ENCODE measurements at regions not wholly inside any gene's neighbourhood (a gene's known extent, or its start where the extent isn't known, plus 50 kb on each side); places are given as distances from the start of the nearest gene placed in this dataset.

DNA sequence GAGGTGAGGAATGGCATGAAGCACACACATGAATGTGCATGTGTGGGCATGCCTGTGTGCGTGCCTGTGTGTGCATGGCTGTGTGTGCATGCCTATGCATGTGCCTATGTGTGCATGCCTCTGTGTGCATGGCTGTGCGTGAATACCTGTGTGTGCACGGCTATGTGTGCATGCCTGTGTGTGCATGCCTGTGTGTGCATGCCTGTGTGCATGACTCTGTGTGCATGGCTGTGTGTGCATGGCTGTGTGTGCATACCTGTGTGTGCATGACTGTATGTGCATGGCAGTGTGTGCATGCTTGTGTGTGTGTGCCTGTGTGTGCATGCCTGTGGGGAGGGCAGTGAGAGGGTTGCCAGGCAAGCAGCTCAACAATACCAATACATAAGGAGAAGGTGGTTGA lies 276.5 kb upstream of the ERCC4 start:
- Histone ChIP-seq H3K36me3 (ENCODE audit: insufficient read depth, low read length) (no peaks in the 10 kb centered on the region), H4K20me1 (ENCODE audit: insufficient read depth, low read length) (no peaks in the 10 kb centered on the region), H3K27ac (ENCODE audit: low read depth, low read length, poor library complexity, severe bottlenecking) (no peak overlapping the region), H3K4me2 (ENCODE audit: low read length) (no peak overlapping the region), H3K9me2 (ENCODE audit: insufficient read depth, low read length) (no peaks in the 10 kb centered on the region), H3K9me3 (ENCODE audit: low read length) (no peaks in the 10 kb centered on the region), H3K79me2 (ENCODE audit: insufficient read depth, low read depth, low read length) (no peaks in the 10 kb centered on the region), H3K4me3 (ENCODE audit: low read depth, low read length, poor library complexity, severe bottlenecking) (no peak overlapping the region), H2AFZ (ENCODE audit: low read length) (no peak overlapping the region), H3K4me1 (ENCODE audit: insufficient read depth, low read length, poor library complexity, severe bottlenecking) (no peaks in the 10 kb centered on the region)
- BruUV-seq (replicated peaks) = no TSS peak
- DNase-seq (ENCODE audit: low spot score) = no peak
- TF ChIP-seq, protein P1, sequence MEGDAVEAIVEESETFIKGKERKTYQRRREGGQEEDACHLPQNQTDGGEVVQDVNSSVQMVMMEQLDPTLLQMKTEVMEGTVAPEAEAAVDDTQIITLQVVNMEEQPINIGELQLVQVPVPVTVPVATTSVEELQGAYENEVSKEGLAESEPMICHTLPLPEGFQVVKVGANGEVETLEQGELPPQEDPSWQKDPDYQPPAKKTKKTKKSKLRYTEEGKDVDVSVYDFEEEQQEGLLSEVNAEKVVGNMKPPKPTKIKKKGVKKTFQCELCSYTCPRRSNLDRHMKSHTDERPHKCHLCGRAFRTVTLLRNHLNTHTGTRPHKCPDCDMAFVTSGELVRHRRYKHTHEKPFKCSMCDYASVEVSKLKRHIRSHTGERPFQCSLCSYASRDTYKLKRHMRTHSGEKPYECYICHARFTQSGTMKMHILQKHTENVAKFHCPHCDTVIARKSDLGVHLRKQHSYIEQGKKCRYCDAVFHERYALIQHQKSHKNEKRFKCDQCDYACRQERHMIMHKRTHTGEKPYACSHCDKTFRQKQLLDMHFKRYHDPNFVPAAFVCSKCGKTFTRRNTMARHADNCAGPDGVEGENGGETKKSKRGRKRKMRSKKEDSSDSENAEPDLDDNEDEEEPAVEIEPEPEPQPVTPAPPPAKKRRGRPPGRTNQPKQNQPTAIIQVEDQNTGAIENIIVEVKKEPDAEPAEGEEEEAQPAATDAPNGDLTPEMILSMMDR (conservative IDR thresholded peaks at IDR 0.05; ENCODE audit: low read length) = no peak
- TF ChIP-seq EZH2phosphoT487 (IDR thresholded peaks at IDR 0.05; ENCODE audit: borderline replicate concordance, low read depth, low read length) = no peak
- ChIA-PET POLR2A (interaction anchor here (0.7 kb wide), 1 partner anchor 222 kb away, joined by 3 read pairs; no protein-coding TSS in a partner anchor), CTCF (ENCODE audit: unreplicated experiment) (no interaction called here)
- intact Hi-C loops (cut with micrococcal nuclease; ENCODE audit: unreplicated experiment) = no loop called here

DNA sequence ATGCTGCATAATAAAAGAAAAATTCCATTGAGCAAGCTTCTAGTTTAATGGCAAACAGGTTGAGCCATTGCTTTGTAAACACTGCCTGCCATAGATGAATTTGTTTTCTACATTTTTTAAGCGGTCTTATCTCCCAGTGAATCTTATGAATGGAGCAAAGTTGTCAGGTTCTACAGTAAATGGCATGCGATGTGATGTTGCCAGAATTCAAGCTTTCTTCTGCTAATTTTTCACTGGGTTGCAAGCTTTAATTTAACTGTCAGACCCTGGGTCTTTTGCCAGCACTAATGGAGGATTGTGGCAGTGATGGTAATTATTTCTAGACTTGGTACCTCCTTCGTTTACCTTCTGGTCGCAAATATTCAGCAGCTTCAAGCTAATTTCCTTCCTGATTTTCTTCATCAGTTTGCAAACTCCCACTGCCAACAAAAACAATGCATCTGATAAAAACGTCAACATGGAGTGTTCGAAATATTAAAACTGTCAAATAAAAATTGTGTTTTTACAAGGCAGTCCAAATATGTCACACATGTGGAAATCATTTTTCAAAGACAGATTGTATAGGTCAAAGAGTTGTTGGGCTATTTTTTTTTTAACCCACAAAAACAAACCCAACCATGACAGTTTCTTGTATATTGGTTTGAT lies 274.2 kb upstream of the ERCC4 start:
- no peaks in the 10 kb centered on the region for H3K36me3 ChIP-seq (ENCODE audit: insufficient read depth, low read length)
- no peak overlapping the region for H3K27ac ChIP-seq (ENCODE audit: low read depth, low read length, poor library complexity, severe bottlenecking)
- H2AFZ ChIP-seq (ENCODE audit: low read length) = no peak overlapping the region
- no peaks in the 10 kb centered on the region for H3K9me2 ChIP-seq (ENCODE audit: insufficient read depth, low read length)
- no peaks in the 10 kb centered on the region for H3K9me3 ChIP-seq (ENCODE audit: low read length)
- H3K4me3 ChIP-seq (ENCODE audit: low read depth, low read length, poor library complexity, severe bottlenecking) = no peak overlapping the region
- no peaks in the 10 kb centered on the region for H3K79me2 ChIP-seq (ENCODE audit: insufficient read depth, low read depth, low read length)
- intact Hi-C loops (cut with micrococcal nuclease; ENCODE audit: unreplicated experiment) = no loop called here
- TF ChIP-seq EZH2phosphoT487 (IDR thresholded peaks at IDR 0.05; ENCODE audit: borderline replicate concordance, low read depth, low read length) = no peak
- TF ChIP-seq, protein P1 (conservative IDR thresholded peaks at IDR 0.05; ENCODE audit: low read length) = no peak
- no TSS peak for BruUV-seq (replicated peaks)
- POLR2A ChIA-PET = interaction anchor here (0.7 kb wide), 1 partner anchor 121 kb away, joined by 3 read pairs; no protein-coding TSS in a partner anchor
- CTCF ChIA-PET (ENCODE audit: unreplicated experiment) = no interaction called here
- DNase-seq (ENCODE audit: low spot score) = no peak
- H3K4me2 ChIP-seq (ENCODE audit: low read length) = no peak overlapping the region
- no peaks in the 10 kb centered on the region for H4K20me1 ChIP-seq (ENCODE audit: insufficient read depth, low read length)
- no peaks in the 10 kb centered on the region for H3K4me1 ChIP-seq (ENCODE audit: insufficient read depth, low read length, poor library complexity, severe bottlenecking)

DNA sequence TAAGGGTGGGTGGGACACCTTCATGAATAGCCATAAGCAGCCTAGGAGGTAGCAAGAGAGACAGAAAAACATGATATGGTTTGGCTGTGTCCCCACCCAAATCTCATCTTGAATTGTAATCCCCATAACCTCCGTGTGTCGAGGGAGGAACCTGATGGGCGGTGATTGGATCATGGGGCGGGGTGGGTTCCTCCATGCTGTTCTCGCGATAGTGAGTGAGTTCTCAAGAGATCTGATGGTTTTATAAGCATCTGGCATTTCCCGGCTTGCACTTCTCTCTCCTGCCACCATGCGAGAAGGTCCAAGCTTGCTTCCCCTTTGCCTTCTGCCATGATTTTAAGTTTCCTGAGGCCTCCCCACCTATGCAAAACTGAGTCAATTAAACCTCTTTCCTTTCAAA lies 259.1 kb upstream of the ERCC4 start:
- intact Hi-C loops (cut with micrococcal nuclease; ENCODE audit: unreplicated experiment) = no loop called here
- CTCF ChIA-PET (ENCODE audit: unreplicated experiment) = no interaction called here
- Histone ChIP-seq H3K4me2 (ENCODE audit: low read length) (no peak overlapping the region), H3K79me2 (ENCODE audit: insufficient read depth, low read depth, low read length) (no peaks in the 10 kb centered on the region), H3K36me3 (ENCODE audit: insufficient read depth, low read length) (no peaks in the 10 kb centered on the region), H3K27ac (ENCODE audit: low read depth, low read length, poor library complexity, severe bottlenecking) (no peak overlapping the region), H4K20me1 (ENCODE audit: insufficient read depth, low read length) (no peaks in the 10 kb centered on the region), H3K9me2 (ENCODE audit: insufficient read depth, low read length) (no peaks in the 10 kb centered on the region), H3K4me3 (ENCODE audit: low read depth, low read length, poor library complexity, severe bottlenecking) (no peak overlapping the region), H3K4me1 (ENCODE audit: insufficient read depth, low read length, poor library complexity, severe bottlenecking) (no peaks in the 10 kb centered on the region), H2AFZ (ENCODE audit: low read length) (no peak overlapping the region), H3K9me3 (ENCODE audit: low read length) (no peaks in the 10 kb centered on the region)
- BruUV-seq (replicated peaks) = no TSS peak
- DNase-seq (ENCODE audit: low spot score) = no peak
- no peak for TF ChIP-seq EZH2phosphoT487 (IDR thresholded peaks at IDR 0.05; ENCODE audit: borderline replicate concordance, low read depth, low read length)
- POLR2A ChIA-PET = no interaction called here

All from OCI-LY7 (cell line).